SK-N-SH (cell line): ENCODE measurements at regions not wholly inside any gene's neighbourhood (a gene's known extent, or its start where the extent isn't known, plus 50 kb on each side); places are given as distances from the start of the nearest gene placed in this dataset.

Experiments
- CTCF ChIA-PET: fragments of 300-600, 350-600 bp; formaldehyde crosslinking; extraction: SDS; loops from one replicate; lab custom pipeline; 2021; lab: Yijun Ruan, JAX
- POLR2A ChIA-PET: fragments of 350-600 bp; sonication (Branson Sonifier 250); formaldehyde crosslinking; extraction: SDS; loops from one replicate; lab custom pipeline; 2020; ENCODE audit warnings: antibody characterized with exemption, inconsistent platforms; lab: Yijun Ruan, JAX
- DNase-seq: peaks from one replicate; pipeline ENCODE4 v3.0.0; 2012
- H2AFZ ChIP-seq: fragments of 200-600 bp; sonication (generic); 2 replicates; pipeline ENCODE4 v1.8.1; 2016; ENCODE audit warnings: antibody characterized with exemption, mild to moderate bottlenecking, low read depth
- H3F3A ChIP-seq: fragments of 200-600 bp; sonication (generic); replicated peaks from 2 replicates; pipeline ENCODE3; 2016; ENCODE audit warnings: antibody characterized with exemption, mild to moderate bottlenecking; ENCODE audit not compliant: insufficient read depth
- H3K27ac ChIP-seq, 2 experiments: fragments of 200-500 bp in 1 of 2; fragments of 200-600 bp in 1 of 2; sonication (Bioruptor generic) in 1 of 2; sonication (generic), shearing (Covaris generic) in 1 of 2; 2 replicates each; pipeline versions ENCODE4 v1.5.1 to v1.6.1; 2014 to 2016; ENCODE audit warnings: low read depth in 2 of 2, inconsistent platforms in 1 of 2, low read length in 1 of 2, mild to moderate bottlenecking in 1 of 2, mixed read lengths in 1 of 2
- H3K27me3 ChIP-seq: fragments of 200-600 bp; sonication (generic), shearing (Covaris generic); 2 replicates; pipeline ENCODE4 v1.6.1; 2016; ENCODE audit warnings: mixed run types; ENCODE audit not compliant: insufficient read depth
- H3K36me3 ChIP-seq, 2 experiments: fragments of 200-500 bp in 1 of 2; fragments of 200-600 bp in 1 of 2; sonication (Bioruptor generic) in 1 of 2; sonication (generic) in 1 of 2; replicated peaks in 1 of 2; 2 replicates each; pipeline versions ENCODE3 to v1.5.1; 2014 to 2016; ENCODE audit warnings: low read length in 1 of 2, mild to moderate bottlenecking in 1 of 2; ENCODE audit not compliant: insufficient read depth in 2 of 2, control insufficient read depth in 1 of 2
- H3K4me1 ChIP-seq, 2 experiments: fragments of 200-500 bp in 1 of 2; fragments of 200-600 bp in 1 of 2; sonication (Bioruptor generic) in 1 of 2; sonication (generic), shearing (Covaris generic) in 1 of 2; 2 replicates each; pipeline versions ENCODE4 v1.5.1 to v1.6.1; 2014 to 2016; ENCODE audit warnings: low read depth in 1 of 2, low read length in 1 of 2, mixed run types in 1 of 2; ENCODE audit not compliant: insufficient read depth in 2 of 2, control insufficient read depth in 1 of 2
- H3K4me2 ChIP-seq: fragments of 200-600 bp; sonication (generic), shearing (Covaris generic); 2 replicates; pipeline ENCODE4 v1.6.1; 2017; ENCODE audit warnings: mixed run types
- H3K4me3 ChIP-seq, 2 experiments: fragments of 200-500 bp in 1 of 2; fragments of 200-600 bp in 1 of 2; sonication (Bioruptor generic) in 1 of 2; sonication (generic), shearing (Covaris generic) in 1 of 2; 2 replicates each; pipeline versions ENCODE4 v1.5.1 to v1.8.1; 2014 to 2016; ENCODE audit warnings: low read depth in 2 of 2, inconsistent platforms in 1 of 2, low read length in 1 of 2, mild to moderate bottlenecking in 1 of 2, mixed read lengths in 1 of 2, moderate library complexity in 1 of 2
- H3K79me2 ChIP-seq: fragments of 200-600 bp; sonication (generic); 2 replicates; pipeline ENCODE4 v1.8.1; 2017; ENCODE audit warnings: mild to moderate bottlenecking; ENCODE audit not compliant: insufficient read depth
- H3K9ac ChIP-seq: fragments of 200-600 bp; sonication (generic); 2 replicates; pipeline ENCODE4 v1.6.1; 2017; ENCODE audit warnings: mixed run types
- H3K9me2 ChIP-seq: fragments of 200-600 bp; sonication (generic); 2 replicates; pipeline ENCODE4 v1.6.1; 2017; ENCODE audit warnings: mixed run types
- H3K9me3 ChIP-seq: fragments of 200-600 bp; sonication (generic); 2 replicates; pipeline ENCODE4 v1.6.1; 2017; ENCODE audit warnings: mixed run types, mild to moderate bottlenecking, moderate library complexity
- H4K20me1 ChIP-seq: fragments of 200-600 bp; sonication (generic); 2 replicates; pipeline ENCODE4 v1.6.1; 2017; ENCODE audit warnings: mild to moderate bottlenecking, mixed run types; ENCODE audit not compliant: insufficient read depth
- CHD2 ChIP-seq: fragments of 150-350 bp; IDR thresholded peaks from 2 replicates; pipeline ENCODE4 v1.6.1; 2018; ENCODE audit warnings: low read length; ENCODE audit not compliant: partially characterized antibody
- CTCF ChIP-seq: fragments of 200-600 bp; sonication (generic); IDR thresholded peaks from 2 replicates; pipeline ENCODE4 v1.6.1; 2017; ENCODE audit warnings: antibody characterized with exemption, mild to moderate bottlenecking, moderate library complexity
- EP300 ChIP-seq, 2 experiments: IDR thresholded peaks; 2 replicates each; pipeline versions ENCODE4 v1.4.0 to v1.6.1; 2012; ENCODE audit warnings: borderline replicate concordance in 1 of 2, low read depth in 1 of 2, low read length in 1 of 2
- EZH2phosphoT487 ChIP-seq: fragments of 200-600 bp; sonication (generic); IDR thresholded peaks from 2 replicates; pipeline ENCODE4 v1.6.1; 2017; ENCODE audit warnings: low read depth, mixed run types, mild to moderate bottlenecking, antibody characterized with exemption, moderate library complexity, borderline replicate concordance
- FOSL2 ChIP-seq: IDR thresholded peaks from 2 replicates; pipeline ENCODE4 v1.4.0; 2012; ENCODE audit warnings: low read depth, mild to moderate bottlenecking, moderate library complexity, borderline replicate concordance
- FOXJ3 ChIP-seq: sonication (generic); formaldehyde crosslinking; IDR thresholded peaks from 2 replicates; pipeline ENCODE4 v1.5.1; 2020; ENCODE audit warnings: mild to moderate bottlenecking, missing genetic modification reagents
- GATA2 ChIP-seq: sonication (generic); formaldehyde crosslinking; IDR thresholded peaks from 2 replicates; pipeline ENCODE4 v1.5.0; 2020; ENCODE audit warnings: mild to moderate bottlenecking, missing genetic modification reagents
- MAX ChIP-seq: IDR thresholded peaks from 2 replicates; pipeline ENCODE4 v1.4.0; 2012; ENCODE audit warnings: low read depth
- MEF2A ChIP-seq: IDR thresholded peaks from 2 replicates; pipeline ENCODE4 v1.4.0; 2012; ENCODE audit warnings: low read depth, borderline replicate concordance
- MXI1 ChIP-seq: IDR thresholded peaks from 2 replicates; pipeline ENCODE4 v1.6.1; 2012; ENCODE audit warnings: mild to moderate bottlenecking, low read depth, low read length, improper control_type of control experiment
- NFIC ChIP-seq: IDR thresholded peaks from 2 replicates; pipeline ENCODE4 v1.4.0; 2012; ENCODE audit warnings: borderline replicate concordance
- NRF1 ChIP-seq: IDR thresholded peaks from 2 replicates; pipeline ENCODE4 v1.6.1; 2012; ENCODE audit warnings: low read depth, mild to moderate bottlenecking, low read length
- RCOR1 ChIP-seq: fragments of 150-350 bp; IDR thresholded peaks from 2 replicates; pipeline ENCODE4 v1.6.1; 2017; ENCODE audit warnings: antibody characterized with exemption, low read length
- RFX5 ChIP-seq: IDR thresholded peaks from 2 replicates; pipeline ENCODE4 v1.6.1; 2012; ENCODE audit warnings: mild to moderate bottlenecking, improper control_type of control experiment, low read length
- RXRA ChIP-seq: IDR thresholded peaks from 2 replicates; pipeline ENCODE4 v1.4.0; 2012; ENCODE audit warnings: low read depth, mild to moderate bottlenecking, borderline replicate concordance
- SMC3 ChIP-seq: IDR thresholded peaks from 2 replicates; pipeline ENCODE4 v1.6.1; 2012; ENCODE audit warnings: low read depth, low read length, improper control_type of control experiment
- TAF1 ChIP-seq: IDR thresholded peaks from 2 replicates; pipeline ENCODE4 v1.6.1; 2012; ENCODE audit warnings: low read depth, mild to moderate bottlenecking, low read length, moderate library complexity, borderline replicate concordance
- TCF12 ChIP-seq: IDR thresholded peaks from 2 replicates; pipeline ENCODE4 v1.4.0; 2012
- TEAD4 ChIP-seq: IDR thresholded peaks from 2 replicates; pipeline ENCODE4 v1.4.0; 2012; ENCODE audit warnings: mild to moderate bottlenecking, borderline replicate concordance; ENCODE audit not compliant: insufficient read depth
- USF1 ChIP-seq: IDR thresholded peaks from 2 replicates; pipeline ENCODE4 v1.4.0; 2012; ENCODE audit warnings: low read depth, borderline replicate concordance
- YY1 ChIP-seq: IDR thresholded peaks from 2 replicates; pipeline ENCODE4 v1.4.0; 2012; ENCODE audit warnings: low read depth, mild to moderate bottlenecking
- ZBTB33 ChIP-seq: IDR thresholded peaks from 2 replicates; pipeline ENCODE4 v1.4.0; 2012; ENCODE audit warnings: low read depth, borderline replicate concordance
- WGBS: methylation state at CpG from one replicate; pipeline ENCODE4 v1.1.6; 2017; ENCODE audit warnings: low lambda C conversion rate; 5-methylcytosine and 5-hydroxymethylcytosine counted together

- Histone ChIP-seq H3F3A (no peaks in the 10 kb centered on the region), H3K27me3 (peaks cover 6% of the 10 kb centered on the region; the same call in 1 of the 2 replicates), H3K79me2 (no peaks in the 10 kb centered on the region), H3K36me3 (no peaks in the 10 kb centered on the region), H3K9me2 (no peaks in the 10 kb centered on the region), H3K9me3 (no peaks in the 10 kb centered on the region), H3K27ac (no peak overlapping the region), H3K4me3 (no peak overlapping the region), H3K9ac (no peak overlapping the region), H4K20me1 (no peaks in the 10 kb centered on the region), H2AFZ (no peak overlapping the region), H3K4me2 (no peak overlapping the region)
- whole genome bisulfite sequencing, result 35% methylated on average over 27 of the region's 27 CpGs
- POLR2A ChIA-PET, result no interaction called here
- CTCF ChIA-PET, result no interaction called here
- no peak for DNase-seq
- no peak for TF ChIP-seq TEAD4
- TF ChIP-seq MEF2A, result no peak
- no peak for TF ChIP-seq CHD2
- TF ChIP-seq TCF12, result no peak
- TF ChIP-seq EP300 (IDR thresholded peaks at IDR 0.05; ENCODE audit: borderline replicate concordance in 1 of 2, low read depth in 1 of 2, low read length in 1 of 2), result no peak
- TF ChIP-seq EZH2phosphoT487, result no peak
- TF ChIP-seq RCOR1, result no peak
- TF ChIP-seq NFIC, result no peak
- no peak for TF ChIP-seq GATA2 (CRISPR knock-in tag)
- TF ChIP-seq NRF1, result no peak
- TF ChIP-seq RFX5, result no peak
- TF ChIP-seq CTCF, result no peak
- TF ChIP-seq MAX, result no peak
- no peak for TF ChIP-seq MXI1
- no peak for TF ChIP-seq RXRA
- TF ChIP-seq, all 33 proteins: peak for 0
- no peaks in the 10 kb centered on the region for H3K4me1 ChIP-seq
Observed at GRCh38 chr18:77906103-77906892, 656.6 kb downstream of the GALR1 start.

GRCh38 chr18:77910347-77910746 lies 660.7 kb downstream of the GALR1 start:
- Histone ChIP-seq H3K9me2 (no peaks in the 10 kb centered on the region), H3K9ac (no peak overlapping the region), H2AFZ (no peak overlapping the region), H3K36me3 (no peaks in the 10 kb centered on the region), H3K4me2 (no peak overlapping the region), H3F3A (no peaks in the 10 kb centered on the region), H3K27me3 (peaks cover 16% of the 10 kb centered on the region; the same call in 1 of the 2 replicates), H3K9me3 (no peaks in the 10 kb centered on the region), H3K27ac (no peak overlapping the region), H3K4me1 (no peaks in the 10 kb centered on the region), H3K4me3 (no peak overlapping the region), H4K20me1 (no peaks in the 10 kb centered on the region), H3K79me2 (no peaks in the 10 kb centered on the region)
- DNase-seq, result no peak
- CTCF ChIA-PET, result no interaction called here
- POLR2A ChIA-PET, result no interaction called here
- WGBS, result 17% methylated on average over 15 of the region's 15 CpGs
- TF ChIP-seq USF1, result no peak
- no peak for TF ChIP-seq TAF1
- TF ChIP-seq MAX, result no peak
- TF ChIP-seq SMC3, result no peak
- TF ChIP-seq ZBTB33, result no peak
- no peak for TF ChIP-seq NFIC
- no peak for TF ChIP-seq YY1
- no peak for TF ChIP-seq RFX5
- TF ChIP-seq FOXJ3 (CRISPR knock-in tag), result no peak
- no peak for TF ChIP-seq NRF1
- no peak for TF ChIP-seq FOSL2
- TF ChIP-seq GATA2 (CRISPR knock-in tag), result no peak
